HuH-7 (cell line): ENCODE measurements at regions not wholly inside any gene's neighbourhood (a gene's known extent, or its start where the extent isn't known, plus 50 kb on each side); places are given as distances from the start of the nearest gene placed in this dataset.
"Not testable (repeated sequence)": the region's sequence is repeated elsewhere in the genome, so short reads cannot be mapped to it uniquely, and the experiment has no call there.

Source experiments
- DNase-seq: peaks from one replicate; pipeline ENCODE4 v3.0.0; 2011; ENCODE audit warnings: low spot score

DNA sequence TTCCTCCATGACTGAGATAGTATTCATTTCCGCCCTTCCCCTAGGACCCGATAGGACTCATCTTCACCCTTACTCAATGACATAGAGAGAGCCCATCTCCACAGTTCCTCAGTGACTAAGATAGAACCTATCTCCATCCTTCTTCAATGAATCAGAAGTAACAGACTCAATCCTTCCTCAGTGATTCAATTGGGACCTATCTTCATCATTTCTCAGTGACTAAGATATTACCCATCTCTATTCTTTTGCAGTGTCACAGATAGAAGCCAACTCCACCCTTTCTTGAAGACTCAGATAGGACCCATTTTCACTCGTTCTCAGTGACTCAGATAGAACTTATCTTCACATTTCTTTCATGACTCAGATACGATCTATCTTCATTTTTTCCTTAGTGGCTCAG lies 164.6 kb downstream of the FBXO4 start:
- no peak for DNase-seq

DNA sequence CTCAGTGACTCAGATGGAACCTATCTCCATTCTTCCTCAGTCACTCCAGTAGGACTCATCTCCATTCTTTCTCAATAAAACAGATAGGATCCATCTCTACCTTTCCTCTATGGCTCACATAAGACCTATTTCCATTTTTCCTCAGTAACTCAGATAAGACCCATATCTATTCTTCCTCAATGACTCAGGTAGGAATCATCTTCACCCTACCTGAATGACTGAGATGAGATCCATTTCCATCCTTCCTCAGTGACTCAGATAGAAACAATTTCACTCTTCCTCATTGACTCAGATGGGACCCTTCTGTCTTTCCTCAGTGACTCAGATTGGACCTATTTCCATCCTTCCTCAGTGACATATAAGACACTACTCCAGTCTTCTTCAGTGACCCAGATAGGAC lies 165.1 kb downstream of the FBXO4 start:
- no peak for DNase-seq

DNA sequence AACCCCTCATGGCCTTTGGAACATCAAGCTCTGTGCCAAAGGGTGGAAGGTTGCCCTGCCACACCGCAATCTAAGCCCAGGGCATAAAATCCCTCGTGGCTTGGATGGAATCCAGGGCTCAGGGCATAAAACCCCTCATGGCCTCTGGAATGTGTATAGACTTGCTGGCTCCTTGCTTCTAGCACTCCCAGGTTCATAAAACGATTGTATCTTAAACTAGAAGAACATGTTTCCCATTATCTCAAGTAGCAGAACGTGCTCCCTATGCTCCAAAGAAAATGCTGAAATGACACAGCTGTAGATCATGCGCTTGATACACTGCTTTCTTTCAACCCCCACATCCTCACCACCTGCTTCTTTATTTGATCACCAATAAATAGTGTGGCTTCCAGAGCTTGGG lies 174.8 kb downstream of the FBXO4 start:
- not testable (repeated sequence) for DNase-seq

DNA sequence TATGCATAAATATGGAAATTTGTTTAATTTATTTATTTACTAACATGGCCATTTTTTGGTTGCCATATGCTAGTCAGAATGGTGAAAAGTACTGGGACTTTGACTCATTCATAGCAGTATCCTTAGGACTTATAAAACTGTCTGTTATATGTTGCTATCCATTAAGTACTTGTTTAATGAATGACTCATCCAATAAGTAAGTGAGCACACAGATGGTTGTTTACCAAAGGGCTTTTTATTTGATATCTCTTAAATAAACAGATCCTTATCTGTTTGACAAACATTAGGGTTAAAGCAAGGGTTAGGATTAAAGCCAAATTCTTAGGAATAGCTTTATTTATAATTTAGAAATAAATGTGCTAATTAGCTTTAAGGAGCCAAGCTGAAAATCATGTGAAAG lies 183.4 kb downstream of the FBXO4 start:
- peak; percentile 17 for DNase-seq

DNA sequence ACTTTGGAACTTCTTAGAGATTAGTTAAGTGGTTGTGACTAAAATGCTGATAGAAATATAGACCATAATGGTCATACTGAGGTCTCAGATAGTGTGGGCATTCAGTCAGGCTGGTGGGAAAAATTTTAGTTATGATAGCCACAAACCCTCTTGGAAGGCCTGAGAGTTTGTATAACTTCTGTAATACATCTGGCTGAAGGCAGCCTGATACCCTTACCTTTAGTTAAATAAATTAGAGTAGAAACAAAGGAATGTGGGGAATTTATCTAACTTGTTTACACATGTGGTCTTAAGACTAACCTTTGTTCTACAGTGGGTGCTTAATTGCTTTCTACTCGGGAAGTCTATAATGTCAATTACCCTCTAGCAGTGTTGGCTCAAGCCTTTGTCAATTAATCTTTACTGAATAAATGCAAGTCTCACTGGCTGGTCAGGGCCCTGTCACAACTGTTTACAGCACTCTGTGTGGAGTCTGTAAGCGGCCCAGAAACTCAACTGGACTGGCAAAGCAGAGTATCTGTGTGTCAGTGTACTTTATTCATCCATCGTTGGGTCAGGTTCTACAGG lies 184.0 kb downstream of the FBXO4 start:
- DNase-seq: no peak

DNA sequence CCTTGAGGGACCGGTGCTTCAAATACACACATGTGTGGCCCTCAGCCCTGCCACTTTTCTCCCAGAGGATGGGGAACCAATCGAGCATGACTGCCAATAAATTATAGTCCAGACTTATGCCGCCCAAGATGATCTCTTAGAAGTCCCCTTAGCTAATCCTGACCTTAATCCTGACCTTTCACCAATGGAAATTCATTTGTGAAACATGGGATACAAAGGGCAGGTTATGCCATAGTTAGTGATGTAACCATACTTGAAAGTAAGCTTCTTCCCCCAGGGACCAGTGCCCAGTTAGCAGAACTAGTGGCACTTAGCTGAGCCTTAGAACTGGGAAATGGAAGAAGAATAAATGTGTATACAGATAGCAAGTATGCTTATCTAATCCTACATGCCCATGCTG lies 190.6 kb downstream of the FBXO4 start:
- DNase-seq: not testable (repeated sequence)

DNA sequence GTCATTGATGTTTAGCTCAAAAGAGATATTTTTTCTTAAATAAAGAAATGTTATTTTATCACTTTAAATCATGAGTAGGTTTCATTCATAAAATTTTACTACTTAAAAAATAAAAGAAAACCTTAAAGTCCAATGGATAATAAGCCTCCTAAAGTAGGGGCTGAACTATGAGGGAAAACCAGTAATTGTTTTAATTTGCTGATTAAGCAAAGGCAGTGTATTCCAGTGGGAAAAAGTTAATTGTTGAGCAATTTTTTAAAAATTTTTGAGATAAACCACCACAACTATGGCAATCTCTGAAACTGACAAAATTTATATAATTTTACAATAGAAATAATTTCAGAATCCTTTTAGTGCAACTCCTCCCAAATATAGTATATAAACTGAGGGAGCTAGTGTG lies 195.0 kb downstream of the FBXO4 start:
- no peak for DNase-seq

DNA sequence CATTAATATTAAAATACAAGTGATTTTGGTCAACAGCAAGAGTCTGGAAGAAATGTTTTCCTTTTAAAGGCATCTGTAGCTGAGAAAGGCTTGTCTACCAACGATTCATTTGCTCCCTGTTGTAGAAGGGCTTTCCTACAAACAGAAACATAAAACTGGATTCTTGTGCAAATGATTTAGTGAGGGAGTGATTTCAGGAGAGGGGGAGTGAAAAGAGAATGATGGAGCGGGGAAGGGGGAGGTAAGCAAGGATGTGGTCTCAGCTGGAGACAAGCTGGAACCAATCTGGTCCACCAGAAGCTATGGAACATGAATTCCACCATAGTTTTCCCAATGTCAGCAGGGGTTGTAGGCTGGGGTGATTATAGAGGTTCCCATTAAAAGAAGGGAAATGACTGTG lies 196.3 kb downstream of the FBXO4 start:
- no peak for DNase-seq

DNA sequence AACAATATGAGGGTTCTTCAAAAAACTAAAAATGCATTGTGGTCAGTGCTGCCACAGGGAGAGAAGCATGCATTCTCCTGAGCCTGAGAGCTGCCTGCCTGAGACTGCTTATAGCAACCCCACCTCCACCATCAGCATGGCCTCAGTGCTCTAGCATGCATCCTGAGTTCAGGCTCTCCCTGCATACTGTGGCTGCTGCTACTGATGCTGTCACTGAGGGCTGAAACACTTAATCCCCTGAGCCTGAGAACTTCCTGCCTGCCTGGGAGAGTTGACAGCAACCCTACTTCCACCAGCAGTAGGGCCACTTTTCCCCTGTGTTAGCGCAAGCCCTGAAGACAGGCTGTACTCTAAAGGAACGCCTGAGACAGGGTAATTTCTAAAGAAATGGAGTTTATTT lies 206.0 kb downstream of the FBXO4 start:
- no peak for DNase-seq

DNA sequence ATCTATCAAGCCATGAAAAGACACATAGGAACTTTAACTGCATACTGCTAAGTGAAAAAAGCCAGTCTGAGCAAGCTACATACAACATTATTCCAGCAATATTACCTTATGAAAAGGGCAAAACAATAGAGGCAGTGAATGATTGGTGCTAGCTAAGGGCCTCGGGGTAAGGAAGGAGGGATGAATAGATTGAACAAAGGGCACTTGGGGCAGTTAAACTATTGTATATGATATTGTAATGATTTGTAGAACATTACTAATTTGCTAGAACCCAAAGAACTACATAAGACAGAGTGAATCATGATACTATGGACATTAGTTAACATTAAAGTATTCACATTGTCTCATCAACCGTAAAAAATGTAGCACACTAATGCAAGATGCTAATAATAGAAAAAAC lies 218.3 kb downstream of the FBXO4 start:
- DNase-seq: no peak

DNA sequence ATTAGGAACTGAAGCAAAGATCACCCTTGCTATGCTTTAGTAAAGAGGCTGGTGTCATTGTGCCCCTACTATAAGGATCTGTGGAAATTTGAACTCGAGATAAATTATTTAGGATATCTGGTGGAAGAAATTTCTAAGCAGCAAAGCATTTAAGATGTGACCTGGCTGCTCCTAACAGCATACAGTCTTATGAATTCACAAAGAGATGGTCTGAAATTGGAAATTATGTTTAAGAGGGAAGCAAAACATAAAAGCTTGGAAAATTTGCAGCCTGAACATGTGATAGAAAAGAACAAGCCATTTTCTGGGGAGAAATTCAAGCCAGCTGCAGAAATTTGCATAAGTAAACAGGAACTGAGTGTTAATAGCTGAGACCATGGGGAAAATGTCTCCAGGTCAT lies 223.7 kb downstream of the FBXO4 start:
- DNase-seq: no peak

DNA sequence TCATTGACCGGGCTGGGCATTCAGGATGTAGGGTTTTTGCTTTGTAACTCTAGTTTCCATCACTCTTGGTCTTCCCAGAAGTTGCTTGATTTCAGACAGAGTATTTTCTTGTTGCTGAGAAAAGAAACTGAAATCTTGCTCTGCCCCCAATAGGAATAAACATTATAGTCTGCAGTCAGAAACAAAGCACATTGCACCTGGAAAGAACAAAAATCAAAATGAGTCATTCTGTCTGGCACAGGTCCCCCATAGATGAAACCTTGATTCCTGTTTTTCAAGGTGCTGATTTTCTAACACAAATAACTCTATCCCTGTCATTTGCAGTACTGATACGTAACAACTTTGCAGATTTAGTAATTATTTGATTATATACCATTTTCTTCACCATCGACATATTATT lies 232.1 kb downstream of the FBXO4 start:
- no peak for DNase-seq

DNA sequence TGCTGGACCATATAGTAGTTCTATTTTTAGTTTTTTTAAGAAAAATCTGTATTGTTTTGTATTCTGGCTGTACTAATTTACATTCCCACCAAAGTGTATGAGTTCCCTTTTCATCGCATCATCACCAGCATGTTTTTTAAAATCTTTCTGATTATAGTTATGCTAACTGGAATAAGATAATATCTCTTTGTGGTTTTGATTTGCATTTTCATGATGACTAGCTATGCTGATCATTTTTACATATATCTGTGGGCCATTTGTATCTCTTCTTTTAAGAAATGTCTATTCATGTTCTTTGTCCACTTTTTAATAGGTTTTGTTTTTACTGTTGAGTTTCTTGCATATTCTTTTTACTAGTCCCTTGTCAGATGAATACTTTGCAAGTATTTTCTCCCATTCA lies 238.0 kb downstream of the FBXO4 start:
- no peak for DNase-seq

DNA sequence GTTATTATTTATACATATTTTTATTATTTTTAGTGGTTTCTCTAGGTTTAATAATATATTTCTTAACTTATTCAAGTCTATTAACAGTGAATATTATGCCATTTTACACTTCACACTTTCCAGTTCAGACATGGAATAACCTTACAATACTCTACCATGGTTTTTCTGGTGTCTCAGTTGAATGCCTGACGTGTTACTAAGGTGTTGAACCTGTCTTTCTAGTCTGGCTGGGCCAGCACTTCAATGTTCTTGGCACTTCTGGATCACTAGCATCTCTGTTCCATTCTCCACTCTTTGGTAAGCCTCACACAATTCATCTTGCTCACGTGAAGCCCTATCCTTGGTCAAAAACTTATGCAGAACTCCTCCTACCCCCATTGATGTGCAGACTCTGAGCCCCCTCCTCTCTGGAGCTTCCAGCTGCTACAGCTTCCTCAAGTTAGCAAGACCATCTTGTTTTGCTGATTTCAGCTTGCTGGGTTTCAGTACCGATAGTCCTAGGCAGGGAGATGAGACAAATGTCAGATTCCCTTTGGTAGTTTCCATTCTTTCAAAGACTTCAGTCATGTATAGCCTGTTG lies 243.1 kb downstream of the FBXO4 start:
- DNase-seq: no peak

DNA sequence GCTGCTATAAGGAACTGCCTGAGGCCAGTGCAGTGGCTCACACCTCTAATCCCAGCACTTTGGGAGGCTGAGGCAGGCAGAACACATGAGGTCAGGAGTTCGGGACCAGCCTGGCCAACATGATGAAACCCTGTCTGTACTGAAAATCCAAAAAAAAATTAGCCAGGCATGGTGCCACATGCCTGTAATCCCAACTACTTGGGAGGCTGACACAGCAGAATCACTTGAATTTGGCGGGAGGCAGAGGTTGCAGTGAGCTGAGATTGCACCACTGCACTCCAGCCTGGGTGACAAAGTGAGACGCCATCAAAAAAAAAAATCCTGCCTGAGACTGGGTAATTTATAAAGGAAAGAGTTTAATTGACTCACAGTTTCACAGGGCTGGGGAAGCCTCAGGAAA lies 247.1 kb upstream of the GHR start:
- not testable (repeated sequence) for DNase-seq

DNA sequence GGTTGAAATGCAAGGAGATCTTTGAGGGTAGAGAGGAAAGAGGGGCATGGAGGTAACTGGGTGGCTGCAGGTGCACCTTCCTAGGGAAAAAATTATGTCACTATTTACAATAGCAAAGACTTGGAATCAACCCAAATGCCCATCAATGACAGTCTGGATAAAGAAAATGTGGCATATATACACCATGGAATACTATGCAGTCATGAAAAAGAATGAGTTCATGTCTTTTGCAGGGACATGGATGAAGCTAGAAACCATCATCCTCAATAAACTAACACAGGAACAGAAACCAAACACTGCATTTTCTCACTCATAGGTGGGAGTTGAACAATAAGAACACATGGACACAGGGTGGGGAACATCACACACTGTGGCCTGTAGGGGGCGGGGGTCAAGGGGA lies 243.4 kb upstream of the GHR start:
- DNase-seq: not testable (repeated sequence)

DNA sequence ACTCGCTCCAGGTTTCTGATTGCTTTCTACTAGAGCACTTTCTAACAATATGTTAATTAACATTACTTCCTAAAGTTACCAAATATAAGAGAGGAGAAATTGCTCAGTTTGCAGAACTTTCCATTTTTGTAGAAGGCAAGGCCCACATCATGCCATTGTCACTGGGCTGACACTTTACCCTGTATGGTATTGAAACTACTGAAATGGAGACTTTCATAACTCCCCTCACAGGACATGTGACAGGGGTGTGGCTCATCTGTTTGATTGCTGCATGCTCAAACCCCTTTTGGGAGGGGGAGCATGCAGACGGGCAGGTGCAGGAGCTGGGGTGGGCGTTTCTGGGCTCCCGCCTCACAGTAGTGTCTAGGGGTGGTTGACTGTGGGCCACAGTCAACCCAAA lies 206.3 kb upstream of the GHR start:
- no peak for DNase-seq

DNA sequence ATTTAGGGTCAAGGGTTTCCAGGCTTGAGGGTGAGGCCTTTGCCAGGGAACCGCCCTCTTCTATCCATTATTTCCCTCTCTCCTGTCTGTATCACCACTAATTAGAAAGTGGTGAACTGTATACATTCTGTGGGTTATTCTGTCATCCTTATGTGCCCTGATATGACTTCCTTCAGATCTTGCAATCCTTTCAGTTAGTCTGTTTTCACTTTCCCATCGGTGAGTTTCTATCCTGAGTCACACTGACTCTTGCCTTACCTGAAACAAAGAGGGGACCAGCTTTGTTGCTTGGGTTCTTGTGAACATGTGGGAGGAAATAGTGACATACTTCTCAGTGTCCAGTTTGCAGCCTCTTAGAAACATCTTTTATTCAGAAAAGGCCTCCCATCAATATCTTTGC lies 205.4 kb upstream of the GHR start:
- DNase-seq: no peak

DNA sequence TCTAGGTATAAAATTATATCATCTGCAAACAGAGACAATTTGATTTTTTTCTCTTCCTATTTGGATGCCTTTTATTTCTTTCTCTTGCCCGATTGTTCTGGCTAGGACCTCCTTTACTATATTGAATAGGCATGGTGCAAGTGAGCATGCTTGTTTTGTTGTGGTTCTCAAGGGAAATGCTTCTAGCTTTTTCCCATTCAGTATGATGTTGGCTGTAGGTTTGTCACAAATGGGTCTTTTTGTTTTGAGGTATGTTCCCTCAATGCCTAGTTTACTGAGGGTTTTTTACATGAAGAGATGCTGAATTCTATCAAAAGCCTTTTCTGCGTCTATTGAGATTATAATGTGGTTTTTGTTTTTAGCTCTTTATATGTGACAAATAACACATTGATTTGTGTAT lies 198.2 kb upstream of the GHR start:
- no peak for DNase-seq

DNA sequence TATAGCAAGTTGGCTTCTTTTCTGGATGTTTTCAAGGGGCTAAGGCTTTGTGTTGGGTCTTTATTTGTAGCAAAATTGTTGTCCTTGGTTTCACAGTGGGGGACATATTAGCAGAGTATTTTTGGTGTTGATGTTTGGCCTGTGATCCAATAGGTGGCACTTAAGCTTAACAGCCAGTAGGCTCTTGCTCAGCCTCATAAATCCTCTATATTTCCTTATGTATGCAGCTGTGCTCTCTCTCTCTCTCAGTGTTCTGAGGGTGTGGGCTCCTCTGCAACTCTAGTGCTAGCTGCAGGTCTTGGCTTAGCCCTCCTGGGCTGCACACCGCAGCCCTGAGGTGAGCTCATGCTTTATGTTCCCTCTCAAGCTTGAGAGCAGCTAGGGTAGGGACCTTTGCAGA lies 195.0 kb upstream of the GHR start:
- no peak for DNase-seq

DNA sequence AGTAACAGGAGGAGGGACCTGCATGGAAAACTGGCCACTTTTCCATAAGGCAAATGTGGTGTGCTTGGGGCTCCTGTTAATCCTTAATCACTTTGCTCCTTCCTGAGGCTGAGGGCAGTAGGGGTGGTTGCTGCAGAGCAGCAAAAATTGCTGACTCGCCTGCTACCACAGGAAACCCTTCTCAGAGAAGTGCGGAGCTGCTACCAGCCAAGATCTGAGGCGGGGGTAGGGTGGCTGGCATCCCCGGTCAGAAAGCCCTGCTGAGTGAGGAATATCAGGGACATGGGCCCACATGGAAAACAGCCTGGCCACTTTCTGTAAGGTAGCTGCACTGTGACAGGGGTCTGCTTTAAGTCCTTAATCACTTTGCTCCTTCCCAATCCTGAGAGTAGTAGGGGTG lies 192.4 kb upstream of the GHR start:
- no peak for DNase-seq

DNA sequence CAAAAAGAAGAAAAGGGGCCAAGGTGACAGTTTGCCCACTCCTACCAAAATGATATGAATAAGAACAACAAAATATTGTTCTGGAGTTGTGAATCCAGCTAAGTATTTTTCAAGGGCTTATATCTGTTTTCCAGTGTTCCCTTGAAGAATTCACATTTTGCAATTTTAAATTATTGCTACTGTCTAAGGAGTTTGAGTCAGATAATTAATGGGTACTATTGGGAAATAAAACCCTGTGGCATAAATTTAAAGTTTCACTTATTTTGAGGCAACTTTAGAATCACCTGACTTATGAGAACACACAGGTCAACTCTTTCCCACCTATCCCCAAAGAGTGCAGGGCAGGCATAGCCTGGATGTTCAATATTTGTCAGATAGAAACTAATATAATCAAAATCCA lies 188.0 kb upstream of the GHR start:
- no peak for DNase-seq

DNA sequence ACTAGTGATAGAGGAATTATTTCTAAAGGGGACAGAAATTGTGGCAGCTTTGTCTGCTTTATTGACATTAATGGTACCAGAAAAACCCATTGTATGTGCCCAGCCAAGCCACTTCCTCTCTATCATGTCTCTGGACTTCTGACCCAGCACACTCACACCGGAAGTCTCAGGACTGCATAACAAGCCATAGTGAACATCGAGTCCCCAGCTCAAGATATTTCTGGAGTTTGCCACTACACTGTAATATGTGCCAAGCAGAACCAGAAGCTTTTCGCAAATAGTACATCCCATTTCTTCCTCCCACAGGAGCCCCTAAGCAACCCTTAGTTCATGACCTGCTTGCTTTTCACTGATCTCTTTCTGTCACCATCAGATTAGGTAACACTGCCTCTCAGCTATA lies 187.4 kb upstream of the GHR start:
- DNase-seq: no peak

DNA sequence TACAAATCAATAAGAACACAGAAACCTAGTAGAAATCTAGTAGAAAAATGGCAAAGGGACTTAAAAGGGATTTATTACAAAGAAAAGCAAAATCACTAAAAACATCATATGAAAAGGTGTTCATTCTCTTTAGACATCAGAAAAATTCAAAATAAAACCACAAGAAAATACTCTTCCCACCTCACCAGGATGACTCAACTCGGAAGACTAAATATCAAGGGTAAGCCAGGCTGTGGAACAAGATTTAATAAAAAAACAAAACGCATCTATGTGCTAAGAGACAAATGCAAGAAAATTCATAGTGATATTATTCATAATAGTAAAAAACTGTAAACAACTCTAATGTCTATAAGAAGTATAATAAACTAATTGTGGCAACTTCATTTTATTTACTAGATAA lies 181.6 kb upstream of the GHR start:
- DNase-seq: no peak

DNA sequence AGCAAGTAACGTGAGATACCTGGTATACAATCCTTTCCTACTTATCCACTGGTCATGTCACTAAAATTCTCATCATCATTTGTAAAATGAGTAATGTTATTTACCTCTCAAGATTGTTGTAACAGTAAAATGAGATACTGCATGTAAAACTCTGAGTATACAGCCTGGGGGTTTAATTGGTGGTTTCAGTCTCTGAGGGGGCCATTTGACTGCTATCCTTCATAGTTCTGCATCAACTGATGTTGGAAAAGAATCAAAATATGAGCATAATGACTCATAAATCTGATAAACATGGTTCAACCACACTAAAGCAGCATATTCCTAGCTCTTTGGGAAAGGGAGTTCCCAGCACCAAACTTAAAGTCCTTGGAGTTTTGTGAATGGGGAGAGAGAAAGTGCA lies 181.0 kb upstream of the GHR start:
- no peak for DNase-seq
